Caki2 (cell line): ENCODE measurements at regions not wholly inside any gene's neighbourhood (a gene's known extent, or its start where the extent isn't known, plus 50 kb on each side); places are given as distances from the start of the nearest gene placed in this dataset.

ENCODE experiments used
- DNase-seq: peaks from one replicate; pipeline ENCODE4 v3.0.0-alpha.2; 2015; ENCODE audit warnings: low read depth
- in situ Hi-C: cut with HindIII; loops from 2 replicates; pipeline ENCODE4 v1.10.0; 2016; ENCODE audit warnings: low sequenced_read_pairs, low pct_unique_long_range_greater_than_20kb, mixed read lengths

DNA sequence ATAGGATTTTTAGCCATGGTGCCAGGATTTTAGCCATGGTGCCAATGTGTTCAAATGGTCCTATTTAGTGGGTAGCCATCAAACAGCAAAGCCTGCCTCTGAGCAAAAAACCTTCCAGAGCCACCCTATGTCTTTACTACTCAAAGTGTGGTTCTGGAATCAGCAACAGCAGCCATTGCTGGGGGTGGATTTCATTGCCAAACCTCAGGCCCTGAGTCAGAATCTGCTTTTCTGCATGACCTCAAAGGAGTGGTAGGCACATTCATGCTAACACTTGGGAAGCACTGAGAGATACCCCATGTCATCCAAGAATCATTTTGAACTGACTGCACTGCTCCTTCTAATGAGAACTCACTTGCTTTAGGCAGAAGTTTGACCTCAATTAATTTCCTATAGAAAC, 603.0 kb downstream of the CDY2B start:
- DNase-seq = no peak
- in situ Hi-C loops = no loop called here

DNA sequence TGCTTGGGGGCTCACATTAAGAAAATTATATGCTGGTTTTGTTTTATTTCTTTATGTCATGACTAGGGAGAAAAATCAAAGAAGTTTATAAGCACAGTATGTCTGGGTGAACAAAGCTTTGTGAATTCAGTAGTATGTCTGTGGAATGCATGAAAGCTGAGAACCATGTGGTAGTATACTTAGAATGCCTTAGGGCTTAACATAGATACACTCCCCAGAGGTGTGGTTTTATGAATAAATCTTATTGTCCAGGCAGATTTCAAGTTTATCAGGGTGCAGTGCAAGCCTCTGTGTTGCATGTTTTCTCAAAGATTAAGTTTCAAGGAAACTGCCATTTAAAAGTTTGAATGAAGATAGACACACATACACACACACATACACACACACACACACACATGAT, 620.5 kb downstream of the CDY2B start:
- in situ Hi-C loops = no loop called here
- no peak for DNase-seq

- DNase-seq = peak; percentile 0
- in situ Hi-C loops = no loop called here
These were observed 641.6 kb downstream of the CDY2B start for GRCh38 chrY:17238406-17238805.

DNA sequence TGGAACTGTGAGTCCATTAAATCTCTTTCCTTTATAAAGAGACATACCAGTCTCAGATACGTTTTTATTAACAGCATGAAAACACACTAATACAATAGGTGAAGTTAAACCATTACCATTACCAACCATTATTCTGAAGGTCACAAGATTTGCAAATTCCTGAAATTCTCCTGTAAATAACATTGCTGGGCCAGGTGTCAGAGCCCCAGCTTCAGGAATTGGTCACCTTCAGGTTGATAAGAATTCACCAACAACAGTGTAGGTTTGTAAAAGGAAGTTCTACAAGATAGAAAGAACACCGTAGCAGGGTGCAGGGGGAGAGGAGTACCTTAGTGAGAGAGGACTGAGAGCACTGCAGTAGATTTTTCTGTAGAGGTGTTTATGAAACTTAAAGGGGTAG, 644.3 kb downstream of the CDY2B start:
- no peak for DNase-seq
- in situ Hi-C loops = no loop called here

GRCh38 chrY:17233435-17234109, 646.4 kb downstream of the CDY2B start:
- in situ Hi-C loops = no loop called here

DNA sequence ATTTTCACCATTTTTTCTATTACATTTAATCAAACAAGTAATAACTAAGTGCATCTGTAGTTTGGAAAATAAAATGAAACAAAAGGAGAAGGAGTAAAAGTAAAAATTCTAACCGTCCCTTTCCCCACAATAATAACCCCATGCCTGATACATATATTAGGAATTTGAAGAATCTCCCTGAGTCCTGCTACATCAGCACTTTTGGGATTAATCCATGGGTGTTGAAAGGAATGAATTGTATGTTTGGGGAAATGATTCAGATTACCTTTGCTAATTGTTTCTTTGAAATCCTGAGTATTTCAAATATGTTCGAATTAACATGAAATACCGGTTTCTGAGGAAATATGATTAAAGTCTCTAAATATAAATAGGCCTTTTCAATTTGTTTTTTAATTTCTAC, 648.0 kb downstream of the CDY2B start:
- in situ Hi-C loops = no loop called here
- no peak for DNase-seq

More at GRCh38 chrY:17233435-17234109, 646.4 kb downstream of the CDY2B start:
- no peak for DNase-seq

- in situ Hi-C loops = no loop called here
- DNase-seq = no peak
These were observed 656.5 kb downstream of the CDY2B start for GRCh38 chrY:17223502-17223901.

- in situ Hi-C loops = no loop called here
- no peak for DNase-seq
These were observed 677.6 kb downstream of the CDY2B start for GRCh38 chrY:17202395-17202794.

- in situ Hi-C loops = no loop called here
- no peak for DNase-seq
These were observed 695.7 kb downstream of the CDY2B start for GRCh38 chrY:17184299-17184698.

GRCh38 chrY:17166881-17167280, 713.1 kb downstream of the CDY2B start:
- in situ Hi-C loops = no loop called here

DNA sequence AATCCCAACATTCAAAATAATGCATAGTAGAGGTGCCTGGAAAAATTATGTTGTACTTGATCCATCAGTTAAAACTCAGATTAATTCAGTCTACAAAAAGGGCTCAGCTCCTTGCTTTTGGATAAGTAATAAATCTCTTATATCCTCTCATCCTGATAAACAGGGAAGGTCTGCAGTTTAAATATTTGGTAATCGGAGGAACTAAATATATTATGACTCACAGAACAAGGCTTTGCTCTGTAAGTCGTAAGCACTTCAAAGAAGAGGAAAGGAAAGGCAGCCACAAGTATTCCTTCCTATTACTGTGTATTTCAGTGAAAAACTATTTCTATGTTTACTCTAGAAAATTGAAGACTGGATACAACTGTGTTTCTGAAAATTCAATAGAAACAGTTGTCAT, 757.9 kb downstream of the CDY2B start:
- DNase-seq = no peak
- in situ Hi-C loops = no loop called here

More at GRCh38 chrY:17166881-17167280, 713.1 kb downstream of the CDY2B start:
- no peak for DNase-seq

DNA sequence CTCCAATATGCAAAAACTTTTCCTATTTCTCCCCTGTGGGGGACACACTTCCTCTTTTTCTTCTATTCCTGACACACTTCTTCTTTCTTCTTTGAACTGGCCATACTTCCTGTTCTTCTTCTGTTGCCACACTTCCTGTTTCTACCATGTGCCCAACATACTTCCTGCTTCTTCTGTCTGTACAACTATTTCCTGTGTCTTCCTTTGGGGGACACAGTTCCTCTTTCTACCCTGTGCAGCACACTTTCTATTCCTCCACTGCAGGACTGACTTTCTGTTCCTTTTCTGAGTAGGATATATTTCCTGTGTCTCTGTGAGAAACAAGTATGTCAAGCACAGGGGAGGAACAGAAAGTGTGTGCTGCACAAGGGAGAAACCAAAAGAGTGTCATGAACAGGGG, 794.7 kb downstream of the CDY2B start:
- DNase-seq = no peak
- in situ Hi-C loops = no loop called here

DNA sequence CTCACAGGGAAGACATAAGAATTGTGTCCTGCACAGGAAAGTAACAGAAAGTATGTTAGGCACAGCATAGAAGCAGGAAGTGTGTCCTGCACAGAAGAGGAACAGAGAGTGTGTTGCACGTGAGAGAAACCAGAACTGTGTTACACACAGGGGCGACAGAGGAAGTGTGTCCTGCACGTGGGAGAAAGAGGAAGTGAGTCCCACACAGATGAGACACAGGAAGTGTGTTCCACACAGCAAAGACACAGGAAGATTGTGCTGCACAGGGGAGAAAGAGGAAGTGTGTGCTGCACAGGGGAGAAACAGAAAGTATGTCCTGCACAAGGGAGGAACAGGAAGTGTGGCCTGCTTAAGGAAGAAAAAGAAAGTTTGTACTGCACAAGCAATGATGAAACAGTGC, 800.1 kb downstream of the CDY2B start:
- in situ Hi-C loops = no loop called here
- no peak for DNase-seq

GRCh38 chrY:17067307-17067706, 812.7 kb downstream of the CDY2B start:
- peak; percentile 77 for DNase-seq

GRCh38 chrY:17053041-17053440, 827.0 kb downstream of the CDY2B start:
- no peak for DNase-seq
- in situ Hi-C loops = no loop called here

More at GRCh38 chrY:17067307-17067706, 812.7 kb downstream of the CDY2B start:
- in situ Hi-C loops = no loop called here

DNA sequence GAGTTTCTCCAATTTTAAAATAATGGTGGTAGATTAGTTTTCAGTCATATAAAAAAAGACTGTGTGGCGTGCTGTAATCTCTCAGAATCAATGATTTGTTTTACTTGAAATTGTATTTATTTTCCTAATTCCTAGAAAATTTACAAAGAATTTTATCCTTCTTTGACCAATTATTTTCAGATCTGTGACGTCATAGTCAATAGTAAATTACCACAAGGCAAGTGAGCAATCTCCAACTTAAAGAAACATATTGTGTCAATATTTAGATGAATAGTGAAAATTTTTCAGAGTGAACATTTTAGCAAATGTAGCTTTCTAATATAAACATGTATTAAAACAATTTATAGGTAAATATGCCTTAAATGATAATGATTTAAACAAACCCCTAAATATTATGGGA, 829.6 kb downstream of the CDY2B start:
- in situ Hi-C loops = no loop called here
- DNase-seq = no peak

- DNase-seq = no peak
- in situ Hi-C loops = no loop called here
These were observed 834.9 kb downstream of the CDY2B start for GRCh38 chrY:17045124-17045523.

DNA sequence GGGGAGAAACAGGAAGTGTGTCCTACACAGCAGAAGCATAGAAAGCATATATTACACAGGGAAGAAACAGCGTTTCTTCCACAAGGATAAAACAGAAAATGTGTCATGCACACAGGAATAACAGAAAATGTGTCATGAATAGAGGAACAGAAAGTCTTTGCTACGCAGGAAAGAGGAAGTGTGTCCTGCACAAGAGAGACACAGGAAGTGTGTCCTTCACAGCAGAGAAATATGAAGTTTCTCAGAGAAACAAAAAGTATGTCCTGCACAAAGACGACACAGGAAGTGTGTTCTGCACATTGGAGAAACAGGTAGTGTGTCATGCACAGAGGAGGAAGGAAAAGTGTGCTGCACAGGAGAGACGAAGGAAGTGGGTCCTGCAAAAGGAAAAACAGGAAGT, 835.3 kb downstream of the CDY2B start:
- DNase-seq = no peak
- in situ Hi-C loops = no loop called here

DNA sequence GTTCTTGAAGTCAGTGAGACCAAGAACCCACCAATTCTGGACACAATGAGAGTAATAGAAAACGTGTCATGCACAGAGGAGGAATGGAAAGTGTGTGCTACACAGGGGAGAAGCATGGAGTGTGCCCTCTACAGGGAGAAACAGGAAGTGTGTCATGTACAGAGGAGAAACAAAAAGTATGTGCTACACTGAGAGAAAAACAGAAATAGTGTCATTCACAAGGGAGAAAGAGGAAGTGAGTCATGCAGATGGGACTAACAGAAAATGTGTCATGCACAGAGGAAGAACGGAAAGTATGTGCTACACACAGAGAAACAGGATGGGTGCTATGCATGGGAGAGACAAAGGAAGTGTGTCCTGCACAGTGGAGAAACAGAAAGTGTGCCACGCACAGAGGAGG, 835.7 kb downstream of the CDY2B start:
- DNase-seq = peak; percentile 52
- in situ Hi-C loops = no loop called here

- no peak for DNase-seq
- in situ Hi-C loops = no loop called here
These were observed 841.6 kb downstream of the CDY2B start for GRCh38 chrY:17038439-17038838.
